ENCODE measurements at regions not wholly inside any gene's neighbourhood (a gene's known extent, or its start where the extent isn't known, plus 50 kb on each side); places are given as distances from the start of the nearest gene placed in this dataset.

DNA sequence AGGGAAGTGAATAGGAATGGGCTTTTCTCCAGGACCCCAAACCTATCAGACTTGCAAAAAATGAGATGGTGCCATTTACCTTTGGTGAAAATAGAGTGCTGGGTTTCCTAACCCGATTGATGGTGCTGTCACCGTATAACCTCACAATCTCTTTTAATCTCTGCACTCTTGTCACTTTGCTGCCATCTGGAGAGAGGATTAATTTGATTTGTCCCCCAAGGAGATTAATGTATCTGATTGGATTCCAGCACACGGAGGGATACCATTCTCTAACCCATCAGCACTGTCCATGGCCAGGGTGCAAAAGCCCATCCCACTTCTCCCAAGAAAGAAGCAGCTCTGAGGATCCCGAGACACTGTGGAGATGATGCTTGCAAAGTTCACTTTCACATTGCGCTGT lies 86.3 kb upstream of the NFE2L3 start:
- intact Hi-C loops (cut with DNase I) = no loop called here
- TF ChIP-seq, protein P1, sequence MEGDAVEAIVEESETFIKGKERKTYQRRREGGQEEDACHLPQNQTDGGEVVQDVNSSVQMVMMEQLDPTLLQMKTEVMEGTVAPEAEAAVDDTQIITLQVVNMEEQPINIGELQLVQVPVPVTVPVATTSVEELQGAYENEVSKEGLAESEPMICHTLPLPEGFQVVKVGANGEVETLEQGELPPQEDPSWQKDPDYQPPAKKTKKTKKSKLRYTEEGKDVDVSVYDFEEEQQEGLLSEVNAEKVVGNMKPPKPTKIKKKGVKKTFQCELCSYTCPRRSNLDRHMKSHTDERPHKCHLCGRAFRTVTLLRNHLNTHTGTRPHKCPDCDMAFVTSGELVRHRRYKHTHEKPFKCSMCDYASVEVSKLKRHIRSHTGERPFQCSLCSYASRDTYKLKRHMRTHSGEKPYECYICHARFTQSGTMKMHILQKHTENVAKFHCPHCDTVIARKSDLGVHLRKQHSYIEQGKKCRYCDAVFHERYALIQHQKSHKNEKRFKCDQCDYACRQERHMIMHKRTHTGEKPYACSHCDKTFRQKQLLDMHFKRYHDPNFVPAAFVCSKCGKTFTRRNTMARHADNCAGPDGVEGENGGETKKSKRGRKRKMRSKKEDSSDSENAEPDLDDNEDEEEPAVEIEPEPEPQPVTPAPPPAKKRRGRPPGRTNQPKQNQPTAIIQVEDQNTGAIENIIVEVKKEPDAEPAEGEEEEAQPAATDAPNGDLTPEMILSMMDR (IDR thresholded peaks at IDR 0.05) = no peak
- TF ChIP-seq POLR2A (IDR thresholded peaks at IDR 0.05) = no peak
- Histone ChIP-seq H3K9me3 (no peaks in the 10 kb centered on the region), H3K4me1 (no peaks in the 10 kb centered on the region), H3K4me3 (replicated peaks in 1 of 3) (no peak overlapping the region), H3K27me3 (no peaks in the 10 kb centered on the region), H3K36me3 (no peaks in the 10 kb centered on the region), H3K27ac (no peak overlapping the region)
- no peak for DNase-seq
- 71 to 77% methylated on average over 5 of the region's 5 CpGs for WGBS, 2 donors

DNA sequence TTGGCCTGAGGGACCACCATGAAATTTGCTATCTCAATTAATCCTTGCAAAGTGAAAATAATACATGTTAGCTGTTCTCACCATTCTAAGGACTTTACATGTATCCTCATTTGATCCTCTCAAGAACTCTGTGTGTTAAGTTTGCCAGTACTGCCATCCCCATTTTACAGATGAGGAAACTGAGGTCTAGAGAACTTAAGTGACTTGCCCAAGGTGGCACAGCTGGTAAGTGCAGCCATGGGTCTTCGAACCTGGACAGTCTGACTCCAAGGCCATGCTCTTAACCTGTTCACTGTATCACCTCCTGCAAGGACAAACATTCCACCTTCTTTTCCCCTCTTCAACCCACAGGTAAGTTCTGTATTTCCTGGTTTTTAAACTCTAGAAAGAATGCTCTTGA lies 85.3 kb upstream of the NFE2L3 start:
- Histone ChIP-seq H3K27me3 (no peaks in the 10 kb centered on the region), H3K36me3 (no peaks in the 10 kb centered on the region), H3K4me1 (no peaks in the 10 kb centered on the region), H3K9me3 (no peaks in the 10 kb centered on the region), H3K4me3 (replicated peaks in 1 of 3) (no peak overlapping the region), H3K27ac (no peak overlapping the region)
- TF ChIP-seq, protein P1 (IDR thresholded peaks at IDR 0.05) = no peak
- no peak for TF ChIP-seq POLR2A (IDR thresholded peaks at IDR 0.05)
- DNase-seq = no peak
- WGBS, 2 donors = 90 to 100% methylated on average over 1 of the region's 1 CpG
- intact Hi-C loops (cut with DNase I) = no loop called here

DNA sequence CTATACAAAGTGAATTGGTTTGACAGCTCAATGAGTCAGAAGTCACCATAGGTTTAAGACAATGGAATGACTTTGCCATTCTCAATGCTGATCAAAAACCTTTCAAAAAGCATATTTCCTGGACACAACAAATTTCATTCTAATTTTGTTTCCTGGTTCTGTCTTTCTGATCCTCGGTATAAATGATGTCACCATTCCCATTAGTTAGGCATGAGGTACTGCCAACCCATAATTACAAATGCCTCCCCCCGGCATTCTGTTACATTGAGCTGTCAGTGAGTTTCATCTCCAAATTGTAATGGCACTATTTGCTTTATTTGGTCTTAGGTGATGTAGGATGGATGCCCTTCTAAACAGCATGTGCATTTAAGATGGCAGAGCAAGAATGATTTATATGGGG lies 81.7 kb upstream of the NFE2L3 start:
- no peak overlapping the region for H3K4me3 ChIP-seq (replicated peaks in 1 of 3)
- H3K27me3 ChIP-seq = no peaks in the 10 kb centered on the region
- DNase-seq = no peak
- H3K4me1 ChIP-seq = no peaks in the 10 kb centered on the region
- H3K9me3 ChIP-seq = no peaks in the 10 kb centered on the region
- intact Hi-C loops (cut with DNase I) = no loop called here
- H3K36me3 ChIP-seq = no peaks in the 10 kb centered on the region
- no peak for TF ChIP-seq POLR2A (IDR thresholded peaks at IDR 0.05)
- TF ChIP-seq, protein P1 (IDR thresholded peaks at IDR 0.05) = no peak
- WGBS, 2 donors = 85 to 88% methylated on average over 2 of the region's 2 CpGs
- H3K27ac ChIP-seq = no peak overlapping the region

DNA sequence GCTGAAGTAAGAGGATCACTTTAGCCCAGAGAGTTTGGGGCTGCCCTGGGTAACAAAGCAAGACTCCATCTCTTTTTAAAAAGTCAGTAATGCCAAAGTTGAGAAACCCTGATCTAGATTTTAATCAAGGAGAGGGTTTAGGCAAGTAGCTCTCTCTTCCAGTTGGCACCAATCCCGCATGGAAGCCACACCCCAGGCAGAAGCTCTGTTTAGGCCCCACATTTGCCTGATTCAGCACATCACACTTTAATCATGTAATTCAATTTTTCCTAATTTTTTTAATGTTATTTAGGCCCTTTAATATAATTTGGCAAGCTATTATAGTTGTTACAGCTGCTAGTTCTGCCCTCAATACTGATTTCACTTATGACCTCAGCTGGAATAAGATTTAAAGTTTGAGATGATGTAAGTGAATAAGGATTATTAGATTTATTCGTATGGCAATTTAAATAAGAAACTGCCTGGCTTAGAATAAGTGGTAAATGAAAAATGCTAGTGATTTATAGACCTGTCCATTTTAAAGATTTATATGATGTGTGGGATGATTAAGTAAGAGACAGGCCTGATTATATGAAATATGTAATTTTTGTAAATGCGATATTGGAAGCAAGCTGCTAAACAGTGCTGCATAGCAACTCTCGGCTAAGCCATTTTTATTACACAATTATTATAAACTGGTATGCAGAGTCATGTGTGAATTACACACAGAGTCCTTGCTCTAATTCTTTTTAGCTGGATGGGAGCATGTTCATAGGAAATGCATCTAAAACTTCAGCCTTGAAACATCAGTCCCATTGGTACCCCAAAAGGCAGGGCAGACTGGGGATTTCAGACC lies 80.2 kb upstream of the NFE2L3 start:
- H3K27ac ChIP-seq = no peak overlapping the region
- no peaks in the 10 kb centered on the region for H3K36me3 ChIP-seq
- WGBS, 2 donors = 84 to 92% methylated on average over 4 of the region's 4 CpGs
- intact Hi-C loops (cut with DNase I) = no loop called here
- H3K4me1 ChIP-seq = no peaks in the 10 kb centered on the region
- H3K27me3 ChIP-seq = no peaks in the 10 kb centered on the region
- TF ChIP-seq, protein P1 (IDR thresholded peaks at IDR 0.05) = no peak
- TF ChIP-seq POLR2A (IDR thresholded peaks at IDR 0.05) = no peak
- DNase-seq = no peak
- H3K9me3 ChIP-seq = no peaks in the 10 kb centered on the region
- no peak overlapping the region for H3K4me3 ChIP-seq (replicated peaks in 1 of 3)

DNA sequence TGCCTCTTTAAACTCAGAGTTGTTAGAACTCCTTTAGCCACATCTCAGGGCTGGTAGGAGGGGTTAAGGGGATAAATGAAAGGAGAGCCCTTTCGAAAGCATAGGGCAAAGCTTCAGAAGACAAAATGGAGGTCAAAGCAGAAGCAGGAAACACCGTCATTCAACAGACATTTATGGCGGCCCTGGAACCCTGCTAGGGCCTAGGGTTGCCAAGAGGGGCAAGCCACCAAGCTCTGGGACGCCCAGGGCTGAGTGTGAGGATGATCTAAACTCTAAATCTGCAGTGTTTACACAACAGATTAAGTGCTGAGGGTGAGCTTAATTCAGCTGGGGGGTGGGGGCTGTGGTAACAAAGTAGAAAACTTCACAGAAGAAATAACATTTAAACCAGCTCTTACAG lies 79.0 kb upstream of the NFE2L3 start:
- TF ChIP-seq, protein P1 (IDR thresholded peaks at IDR 0.05) = no peak
- no peak for TF ChIP-seq POLR2A (IDR thresholded peaks at IDR 0.05)
- no peaks in the 10 kb centered on the region for H3K9me3 ChIP-seq
- no peaks in the 10 kb centered on the region for H3K36me3 ChIP-seq
- intact Hi-C loops (cut with DNase I) = no loop called here
- H3K4me3 ChIP-seq (replicated peaks in 1 of 3) = no peak overlapping the region
- 58 to 59% methylated on average over 4 of the region's 4 CpGs for WGBS, 2 donors
- H3K27me3 ChIP-seq = no peaks in the 10 kb centered on the region
- H3K27ac ChIP-seq = no peak overlapping the region
- no peaks in the 10 kb centered on the region for H3K4me1 ChIP-seq
- DNase-seq = no peak
